ENCODE measurements at regions not wholly inside any gene's neighbourhood (a gene's known extent, or its start where the extent isn't known, plus 50 kb on each side); places are given as distances from the start of the nearest gene placed in this dataset.

- ATAC-seq (no peak), DNase-seq (ENCODE audit: low spot score) (no peak)
- Histone ChIP-seq H2AFZ (no peak overlapping the region), H3K79me2 (replicated peaks; ENCODE audit: insufficient read depth) (no peaks in the 10 kb centered on the region), H3K4me1 (ENCODE audit: insufficient read depth) (no peaks in the 10 kb centered on the region), H4K20me1 (replicated peaks; ENCODE audit: insufficient read depth) (no peaks in the 10 kb centered on the region), H3K36me3 (ENCODE audit: insufficient read depth) (no peaks in the 10 kb centered on the region), H3K4me3 (no peak overlapping the region), H3K9me2 (ENCODE audit: insufficient read depth) (no peaks in the 10 kb centered on the region), H3K27ac (ENCODE audit: low read depth) (no peak overlapping the region), H3F3A (replicated peaks; ENCODE audit: low read depth) (no peaks in the 10 kb centered on the region), H3K4me2 (no peak overlapping the region), H3K27me3 (ENCODE audit: insufficient read depth) (no peaks in the 10 kb centered on the region)
- H3K27me3 Mint-ChIP-seq (ENCODE audit: insufficient read depth, low read depth, poor library complexity), result no peaks in the 10 kb centered on the region
- H3K4me1 Mint-ChIP-seq, result no peaks in the 10 kb centered on the region
- peaks cover 25% of the 10 kb centered on the region; the same call in 2 of the 3 replicates for H3K36me3 Mint-ChIP-seq (ENCODE audit: low read depth)
- H3K4me3 Mint-ChIP-seq, result no peak overlapping the region
- peaks cover 64% of the 10 kb centered on the region for H3K9me3 Mint-ChIP-seq
- no peak for TF ChIP-seq JUNB (IDR thresholded peaks at IDR 0.05; ENCODE audit: unreplicated experiment)
- TF ChIP-seq POLR2AphosphoS5 (IDR thresholded peaks at IDR 0.05; ENCODE audit: low read depth), result no peak
- no peak for TF ChIP-seq ETS1 (IDR thresholded peaks at IDR 0.05)
- no peak for TF ChIP-seq ZNF114 (CRISPR knock-in tag; IDR thresholded peaks at IDR 0.05)
- no peak for TF ChIP-seq ZNF331 (CRISPR knock-in tag; IDR thresholded peaks at IDR 0.05; ENCODE audit: low read depth)
- TF ChIP-seq REST (IDR thresholded peaks at IDR 0.05; ENCODE audit: unreplicated experiment), result no peak
- no peak for TF ChIP-seq CREB1 (CRISPR knock-in tag; IDR thresholded peaks at IDR 0.05; ENCODE audit: low read depth)
- TF ChIP-seq NANOG (IDR thresholded peaks at IDR 0.05; ENCODE audit: borderline replicate concordance), result no peak
- no peak for TF ChIP-seq CTCF (conservative IDR thresholded peaks at IDR 0.05; ENCODE audit: low read depth in 2 of 2)
- no peak for TF ChIP-seq ZNF462 (CRISPR knock-in tag; IDR thresholded peaks at IDR 0.05)
- no peak for TF ChIP-seq EZH2phosphoT487 (IDR thresholded peaks at IDR 0.05; ENCODE audit: unreplicated experiment)
- no peak for TF ChIP-seq EZH2 (IDR thresholded peaks at IDR 0.05; ENCODE audit: low read depth, unreplicated experiment)
- no peak overlapping the region for H3K27ac Mint-ChIP-seq
These were observed 810.7 kb downstream of the CCSER2 start for GRCh38 chr10:85139124-85139523.

All from GM23338 (cell line).